GM12878 (cell line): ENCODE measurements at regions not wholly inside any gene's neighbourhood (a gene's known extent, or its start where the extent isn't known, plus 50 kb on each side); places are given as distances from the start of the nearest gene placed in this dataset.
A peak's percentile ranks its signal among the peaks of the same experiment; 100 is the strongest.

Experiments used
- BHLHE40 ChIP-seq, 2 experiments: fragments of 450-650 bp in 1 of 2; IDR thresholded peaks; 2 replicates each; pipeline ENCODE4 v1.6.1; 2011 to 2017; ENCODE audit warnings: low read depth in 2 of 2, borderline replicate concordance in 1 of 2, improper control_type of control experiment in 1 of 2, low read length in 1 of 2, mild to moderate bottlenecking in 1 of 2
- BMI1 ChIP-seq: fragments of 450-650 bp; IDR thresholded peaks from 2 replicates; pipeline ENCODE4 v1.6.1; 2016; ENCODE audit warnings: mild to moderate bottlenecking, moderate library complexity, borderline replicate concordance
- EP300 ChIP-seq, 2 experiments: fragments of 150-350 bp in 1 of 2; IDR thresholded peaks; 2 replicates each; pipeline ENCODE4 v1.6.1; 2011 to 2012; ENCODE audit warnings: low read depth in 2 of 2, low read length in 2 of 2, borderline replicate concordance in 1 of 2, improper control_type of control experiment in 1 of 2, inconsistent platforms in 1 of 2; ENCODE audit not compliant: control insufficient read depth in 1 of 2
- ETV6 ChIP-seq, 2 experiments: fragments of 450-650 bp in 1 of 2; IDR thresholded peaks in 1 of 2; conservative IDR thresholded peaks in 1 of 2; 2 replicates each; pipeline ENCODE4 v1.6.1; 2014; ENCODE audit warnings: antibody characterized with exemption in 1 of 2, borderline replicate concordance in 1 of 2, low read depth in 1 of 2, mild to moderate bottlenecking in 1 of 2, moderate library complexity in 1 of 2
- GABPA ChIP-seq: IDR thresholded peaks from 2 replicates; pipeline ENCODE4 v1.6.1; 2014; ENCODE audit warnings: antibody characterized with exemption, low read depth, mild to moderate bottlenecking, inconsistent platforms
- GATAD2B ChIP-seq: fragments of 450-650 bp; conservative IDR thresholded peaks from 2 replicates; pipeline ENCODE4 v1.6.1; 2017; ENCODE audit warnings: low read depth, mild to moderate bottlenecking, moderate library complexity
- KDM1A ChIP-seq: fragments of 200-600 bp; sonication (generic); IDR thresholded peaks from 2 replicates; pipeline ENCODE4 v1.6.1; 2016; ENCODE audit warnings: borderline replicate concordance
- TARDBP ChIP-seq: IDR thresholded peaks from 2 replicates; pipeline ENCODE4 v1.6.1; 2016; ENCODE audit warnings: borderline replicate concordance
- TBL1XR1 ChIP-seq: IDR thresholded peaks from 2 replicates; pipeline ENCODE4 v1.6.1; 2012; ENCODE audit warnings: low read depth, low read length, improper control_type of control experiment
- TF ChIP-seq, protein P1 (sequence below): IDR thresholded peaks from 2 replicates; pipeline ENCODE4 v1.6.1; 2012; ENCODE audit warnings: mild to moderate bottlenecking, low read depth, low read length
- TF ChIP-seq, protein P2 (sequence below): IDR thresholded peaks from 2 replicates; pipeline ENCODE4 v1.6.1; 2011; ENCODE audit warnings: borderline replicate concordance, low read depth, mild to moderate bottlenecking, moderate library complexity, mixed read lengths, low read length; ENCODE audit not compliant: insufficient read depth; ENCODE audit errors: extremely low read length
- TF ChIP-seq, protein P3 (sequence below): fragments of 450-650 bp; IDR thresholded peaks from 2 replicates; pipeline ENCODE4 v1.6.1; 2017; ENCODE audit warnings: mild to moderate bottlenecking, low read depth, inconsistent platforms; ENCODE audit not compliant: poor library complexity, severe bottlenecking
- TF ChIP-seq, protein P4 (sequence below): IDR thresholded peaks from 2 replicates; pipeline ENCODE4 v1.6.1; 2011; ENCODE audit warnings: mild to moderate bottlenecking, low read depth, low read length, moderate library complexity; ENCODE audit not compliant: insufficient replicate concordance
- TF ChIP-seq, protein P5 (sequence below): fragments of 450-650 bp; IDR thresholded peaks from 2 replicates; pipeline ENCODE4 v1.6.1; 2017; ENCODE audit warnings: mild to moderate bottlenecking
- TF ChIP-seq, protein P6 (sequence below): fragments of 450-650 bp; IDR thresholded peaks from 2 replicates; pipeline ENCODE4 v1.6.1; 2014; ENCODE audit warnings: mild to moderate bottlenecking

DNA sequence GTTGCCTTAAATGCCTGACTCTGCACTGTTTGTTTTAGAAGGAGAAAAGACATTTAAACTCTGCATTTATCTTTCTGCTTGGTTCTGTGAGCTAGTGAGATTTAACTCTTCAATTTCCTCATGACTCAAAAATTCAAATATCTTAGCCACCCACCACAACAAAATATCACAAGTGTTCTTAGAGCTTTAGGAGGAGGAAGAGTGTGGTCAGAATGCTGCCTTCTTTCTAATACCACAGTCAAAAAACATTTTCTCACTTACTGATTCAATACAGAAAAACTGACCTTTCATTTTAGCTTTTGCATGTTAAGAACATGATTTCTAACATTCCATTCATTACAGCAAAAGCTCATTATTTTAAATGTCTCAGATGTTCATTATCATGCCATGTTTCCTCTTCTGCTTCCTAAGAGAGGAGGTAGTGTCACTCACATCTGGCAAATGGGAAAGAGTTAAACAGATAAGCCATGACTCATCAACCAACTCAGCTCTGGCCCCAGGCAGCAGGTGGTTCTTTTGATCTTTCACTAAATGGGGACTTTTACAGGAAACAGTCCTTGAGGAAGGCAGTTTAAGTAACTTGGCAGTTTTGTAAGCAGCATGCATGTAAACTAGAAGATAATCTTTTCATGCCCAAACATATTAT is 56.4 kb upstream of the RNU6-8 start (continued):
- TF ChIP-seq, protein P1, sequence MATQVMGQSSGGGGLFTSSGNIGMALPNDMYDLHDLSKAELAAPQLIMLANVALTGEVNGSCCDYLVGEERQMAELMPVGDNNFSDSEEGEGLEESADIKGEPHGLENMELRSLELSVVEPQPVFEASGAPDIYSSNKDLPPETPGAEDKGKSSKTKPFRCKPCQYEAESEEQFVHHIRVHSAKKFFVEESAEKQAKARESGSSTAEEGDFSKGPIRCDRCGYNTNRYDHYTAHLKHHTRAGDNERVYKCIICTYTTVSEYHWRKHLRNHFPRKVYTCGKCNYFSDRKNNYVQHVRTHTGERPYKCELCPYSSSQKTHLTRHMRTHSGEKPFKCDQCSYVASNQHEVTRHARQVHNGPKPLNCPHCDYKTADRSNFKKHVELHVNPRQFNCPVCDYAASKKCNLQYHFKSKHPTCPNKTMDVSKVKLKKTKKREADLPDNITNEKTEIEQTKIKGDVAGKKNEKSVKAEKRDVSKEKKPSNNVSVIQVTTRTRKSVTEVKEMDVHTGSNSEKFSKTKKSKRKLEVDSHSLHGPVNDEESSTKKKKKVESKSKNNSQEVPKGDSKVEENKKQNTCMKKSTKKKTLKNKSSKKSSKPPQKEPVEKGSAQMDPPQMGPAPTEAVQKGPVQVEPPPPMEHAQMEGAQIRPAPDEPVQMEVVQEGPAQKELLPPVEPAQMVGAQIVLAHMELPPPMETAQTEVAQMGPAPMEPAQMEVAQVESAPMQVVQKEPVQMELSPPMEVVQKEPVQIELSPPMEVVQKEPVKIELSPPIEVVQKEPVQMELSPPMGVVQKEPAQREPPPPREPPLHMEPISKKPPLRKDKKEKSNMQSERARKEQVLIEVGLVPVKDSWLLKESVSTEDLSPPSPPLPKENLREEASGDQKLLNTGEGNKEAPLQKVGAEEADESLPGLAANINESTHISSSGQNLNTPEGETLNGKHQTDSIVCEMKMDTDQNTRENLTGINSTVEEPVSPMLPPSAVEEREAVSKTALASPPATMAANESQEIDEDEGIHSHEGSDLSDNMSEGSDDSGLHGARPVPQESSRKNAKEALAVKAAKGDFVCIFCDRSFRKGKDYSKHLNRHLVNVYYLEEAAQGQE, result no peak
- TF ChIP-seq, protein P2, sequence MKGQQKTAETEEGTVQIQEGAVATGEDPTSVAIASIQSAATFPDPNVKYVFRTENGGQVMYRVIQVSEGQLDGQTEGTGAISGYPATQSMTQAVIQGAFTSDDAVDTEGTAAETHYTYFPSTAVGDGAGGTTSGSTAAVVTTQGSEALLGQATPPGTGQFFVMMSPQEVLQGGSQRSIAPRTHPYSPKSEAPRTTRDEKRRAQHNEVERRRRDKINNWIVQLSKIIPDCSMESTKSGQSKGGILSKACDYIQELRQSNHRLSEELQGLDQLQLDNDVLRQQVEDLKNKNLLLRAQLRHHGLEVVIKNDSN, result no peak
- TF ChIP-seq BMI1 (peak; percentile 53), EP300 (IDR thresholded peaks at IDR 0.05; ENCODE audit: borderline replicate concordance in 1 of 2, control insufficient read depth in 1 of 2, low read depth in 2 of 2, low read length in 2 of 2) (peak; percentile 41 to 45; a peak in 2 of 4 replicates), TARDBP (no peak), BHLHE40 (IDR thresholded peaks at IDR 0.05; ENCODE audit: borderline replicate concordance in 1 of 2, low read depth in 2 of 2, low read length in 1 of 2) (0 out of 4 replicates have a peak, but pooled peaks of 1 of the 2 experiments have one; percentile 4), ETV6 (conservative IDR thresholded peaks at IDR 0.05 in 1 of 2, IDR thresholded peaks at IDR 0.05 in 1 of 2; ENCODE audit: borderline replicate concordance in 1 of 2, low read depth in 1 of 2) (peak in 1 of 2 experiments; percentile 91; a peak in 2 of 4 replicates), GABPA (peak; percentile 45; the same call in 1 of the 2 replicates), GATAD2B (0 out of 2 replicates have a peak, but pooled peaks have one; percentile 41), TBL1XR1 (0 out of 2 replicates have a peak, but pooled peaks have one; percentile 9), KDM1A (no peak)
- TF ChIP-seq, protein P3, sequence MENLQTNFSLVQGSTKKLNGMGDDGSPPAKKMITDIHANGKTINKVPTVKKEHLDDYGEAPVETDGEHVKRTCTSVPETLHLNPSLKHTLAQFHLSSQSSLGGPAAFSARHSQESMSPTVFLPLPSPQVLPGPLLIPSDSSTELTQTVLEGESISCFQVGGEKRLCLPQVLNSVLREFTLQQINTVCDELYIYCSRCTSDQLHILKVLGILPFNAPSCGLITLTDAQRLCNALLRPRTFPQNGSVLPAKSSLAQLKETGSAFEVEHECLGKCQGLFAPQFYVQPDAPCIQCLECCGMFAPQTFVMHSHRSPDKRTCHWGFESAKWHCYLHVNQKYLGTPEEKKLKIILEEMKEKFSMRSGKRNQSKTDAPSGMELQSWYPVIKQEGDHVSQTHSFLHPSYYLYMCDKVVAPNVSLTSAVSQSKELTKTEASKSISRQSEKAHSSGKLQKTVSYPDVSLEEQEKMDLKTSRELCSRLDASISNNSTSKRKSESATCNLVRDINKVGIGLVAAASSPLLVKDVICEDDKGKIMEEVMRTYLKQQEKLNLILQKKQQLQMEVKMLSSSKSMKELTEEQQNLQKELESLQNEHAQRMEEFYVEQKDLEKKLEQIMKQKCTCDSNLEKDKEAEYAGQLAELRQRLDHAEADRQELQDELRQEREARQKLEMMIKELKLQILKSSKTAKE, result peak; percentile 29
- TF ChIP-seq, protein P4, sequence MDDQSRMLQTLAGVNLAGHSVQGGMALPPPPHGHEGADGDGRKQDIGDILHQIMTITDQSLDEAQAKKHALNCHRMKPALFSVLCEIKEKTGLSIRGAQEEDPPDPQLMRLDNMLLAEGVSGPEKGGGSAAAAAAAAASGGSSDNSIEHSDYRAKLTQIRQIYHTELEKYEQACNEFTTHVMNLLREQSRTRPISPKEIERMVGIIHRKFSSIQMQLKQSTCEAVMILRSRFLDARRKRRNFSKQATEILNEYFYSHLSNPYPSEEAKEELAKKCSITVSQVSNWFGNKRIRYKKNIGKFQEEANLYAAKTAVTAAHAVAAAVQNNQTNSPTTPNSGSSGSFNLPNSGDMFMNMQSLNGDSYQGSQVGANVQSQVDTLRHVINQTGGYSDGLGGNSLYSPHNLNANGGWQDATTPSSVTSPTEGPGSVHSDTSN, result no peak
- TF ChIP-seq, protein P5, sequence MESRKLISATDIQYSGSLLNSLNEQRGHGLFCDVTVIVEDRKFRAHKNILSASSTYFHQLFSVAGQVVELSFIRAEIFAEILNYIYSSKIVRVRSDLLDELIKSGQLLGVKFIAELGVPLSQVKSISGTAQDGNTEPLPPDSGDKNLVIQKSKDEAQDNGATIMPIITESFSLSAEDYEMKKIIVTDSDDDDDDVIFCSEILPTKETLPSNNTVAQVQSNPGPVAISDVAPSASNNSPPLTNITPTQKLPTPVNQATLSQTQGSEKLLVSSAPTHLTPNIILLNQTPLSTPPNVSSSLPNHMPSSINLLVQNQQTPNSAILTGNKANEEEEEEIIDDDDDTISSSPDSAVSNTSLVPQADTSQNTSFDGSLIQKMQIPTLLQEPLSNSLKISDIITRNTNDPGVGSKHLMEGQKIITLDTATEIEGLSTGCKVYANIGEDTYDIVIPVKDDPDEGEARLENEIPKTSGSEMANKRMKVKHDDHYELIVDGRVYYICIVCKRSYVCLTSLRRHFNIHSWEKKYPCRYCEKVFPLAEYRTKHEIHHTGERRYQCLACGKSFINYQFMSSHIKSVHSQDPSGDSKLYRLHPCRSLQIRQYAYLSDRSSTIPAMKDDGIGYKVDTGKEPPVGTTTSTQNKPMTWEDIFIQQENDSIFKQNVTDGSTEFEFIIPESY, result no peak
- TF ChIP-seq, protein P6, sequence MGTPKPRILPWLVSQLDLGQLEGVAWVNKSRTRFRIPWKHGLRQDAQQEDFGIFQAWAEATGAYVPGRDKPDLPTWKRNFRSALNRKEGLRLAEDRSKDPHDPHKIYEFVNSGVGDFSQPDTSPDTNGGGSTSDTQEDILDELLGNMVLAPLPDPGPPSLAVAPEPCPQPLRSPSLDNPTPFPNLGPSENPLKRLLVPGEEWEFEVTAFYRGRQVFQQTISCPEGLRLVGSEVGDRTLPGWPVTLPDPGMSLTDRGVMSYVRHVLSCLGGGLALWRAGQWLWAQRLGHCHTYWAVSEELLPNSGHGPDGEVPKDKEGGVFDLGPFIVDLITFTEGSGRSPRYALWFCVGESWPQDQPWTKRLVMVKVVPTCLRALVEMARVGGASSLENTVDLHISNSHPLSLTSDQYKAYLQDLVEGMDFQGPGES, result no peak
